Endothelial cell of hepatic sinusoid (primary cell): ENCODE measurements at regions not wholly inside any gene's neighbourhood (a gene's known extent, or its start where the extent isn't known, plus 50 kb on each side); places are given as distances from the start of the nearest gene placed in this dataset.
"Not testable (repeated sequence)": the region's sequence is repeated elsewhere in the genome, so short reads cannot be mapped to it uniquely, and the experiment has no call there.

Source experiments
- in situ Hi-C: cut with HindIII; loops from 2 replicates; pipeline ENCODE4 v1.10.0; 2017; ENCODE audit warnings: low sequenced_read_pairs

DNA sequence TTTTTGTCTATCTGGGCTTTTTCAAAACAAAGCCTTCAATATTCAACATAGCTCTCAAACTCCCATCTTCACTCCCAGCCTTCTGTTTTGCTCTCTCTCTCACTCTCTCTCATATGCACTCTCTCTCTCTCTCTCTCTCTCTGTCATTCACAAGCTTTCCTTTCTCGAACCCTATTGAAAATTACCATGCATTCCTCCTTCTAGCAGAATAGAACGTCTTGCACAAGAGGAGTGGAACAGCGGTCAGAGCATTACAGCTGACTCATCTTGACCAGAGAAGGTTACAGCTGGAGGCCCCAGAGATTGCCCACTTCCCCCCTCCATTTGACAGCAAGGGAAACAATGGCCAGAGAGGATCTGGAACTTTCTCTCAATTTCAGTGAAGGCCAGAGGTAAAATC lies 51.0 kb upstream of the LIFR start:
- in situ Hi-C loops: no loop called here

DNA sequence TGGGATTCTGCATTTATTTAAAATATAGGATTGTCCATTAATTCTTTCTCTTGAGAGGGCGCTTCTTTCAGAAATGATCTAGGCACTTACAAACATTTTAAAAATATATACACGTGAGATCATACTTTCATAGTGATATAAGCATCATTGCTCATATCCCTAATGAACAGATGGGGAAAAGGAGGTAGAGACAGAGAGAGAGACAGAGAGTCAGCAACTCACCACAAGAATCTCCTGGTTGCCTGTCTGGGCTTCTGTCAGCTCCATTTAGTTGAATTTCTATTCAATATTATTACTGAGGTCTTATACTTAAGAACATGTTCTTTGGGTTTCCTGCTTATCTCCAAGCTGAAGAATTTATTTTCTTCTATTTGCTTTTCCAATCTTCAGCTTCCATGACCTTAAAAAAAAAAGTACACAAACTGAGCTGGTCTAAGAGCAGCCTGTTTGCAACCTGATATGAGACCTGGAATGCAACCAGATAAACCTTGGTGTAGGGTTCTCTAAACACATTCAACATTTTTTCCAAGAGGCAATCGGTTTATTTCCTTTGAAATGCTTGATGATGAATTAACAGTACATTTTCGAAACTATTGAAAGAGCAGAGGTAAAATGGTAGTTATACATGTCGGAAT lies 51.6 kb upstream of the LIFR start:
- in situ Hi-C loops: no loop called here

DNA sequence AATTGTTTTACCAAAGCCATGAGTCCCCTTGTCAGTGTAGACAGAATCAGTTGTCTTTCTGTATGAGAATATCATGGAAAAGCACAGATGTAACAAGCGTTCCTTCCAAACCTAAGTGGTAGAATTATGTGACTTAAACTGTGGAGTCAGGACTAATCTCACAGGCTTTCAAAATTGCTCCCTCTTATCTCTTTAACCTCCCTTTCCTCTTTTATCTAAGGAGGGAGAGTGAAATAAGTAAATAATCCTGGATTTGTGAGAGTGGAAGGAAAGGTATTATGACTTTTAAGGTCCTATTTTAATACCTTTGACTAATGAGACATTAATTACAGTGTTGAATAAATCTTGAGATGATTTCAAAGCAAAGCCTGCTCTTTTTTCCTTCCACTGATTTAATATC lies 52.4 kb upstream of the LIFR start:
- in situ Hi-C loops: no loop called here

DNA sequence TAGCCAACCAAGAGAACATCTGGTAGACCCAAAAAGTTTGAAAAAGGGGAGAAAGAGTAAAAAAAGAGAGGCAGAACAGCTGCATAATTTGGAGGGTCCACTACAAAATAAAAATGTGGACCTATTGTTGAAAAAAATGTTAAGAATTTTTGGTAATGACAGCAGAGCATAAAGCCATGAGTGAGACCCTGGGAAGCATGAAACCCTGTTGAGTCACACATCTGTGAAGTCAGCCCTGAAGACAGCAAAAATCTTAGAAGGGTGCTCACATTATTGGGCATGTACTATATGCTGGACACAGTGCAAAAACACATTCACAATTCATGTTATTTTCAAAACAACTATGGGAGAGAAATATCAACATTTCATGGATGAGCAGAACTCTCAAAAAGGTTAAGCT lies 56.4 kb upstream of the LIFR start:
- in situ Hi-C loops: no loop called here

DNA sequence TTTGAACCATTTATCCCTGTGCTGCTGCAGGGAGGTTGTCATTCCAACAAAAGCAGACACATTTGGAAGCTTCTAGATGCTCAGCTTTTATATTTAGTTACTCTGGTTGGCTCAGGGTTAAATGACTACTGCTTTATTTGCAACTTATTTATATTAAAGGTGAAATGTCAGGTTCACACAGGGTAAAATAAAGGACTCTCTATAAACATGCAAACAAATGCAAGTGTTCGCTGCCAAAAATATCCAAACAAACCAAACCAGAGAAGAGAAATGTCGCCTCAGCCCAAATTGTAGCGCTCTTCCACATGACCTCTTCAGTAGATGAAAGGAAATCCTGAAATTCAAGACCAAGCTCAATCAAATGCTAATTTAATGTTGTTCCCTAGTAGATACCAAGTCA lies 57.0 kb upstream of the LIFR start:
- in situ Hi-C loops: no loop called here

DNA sequence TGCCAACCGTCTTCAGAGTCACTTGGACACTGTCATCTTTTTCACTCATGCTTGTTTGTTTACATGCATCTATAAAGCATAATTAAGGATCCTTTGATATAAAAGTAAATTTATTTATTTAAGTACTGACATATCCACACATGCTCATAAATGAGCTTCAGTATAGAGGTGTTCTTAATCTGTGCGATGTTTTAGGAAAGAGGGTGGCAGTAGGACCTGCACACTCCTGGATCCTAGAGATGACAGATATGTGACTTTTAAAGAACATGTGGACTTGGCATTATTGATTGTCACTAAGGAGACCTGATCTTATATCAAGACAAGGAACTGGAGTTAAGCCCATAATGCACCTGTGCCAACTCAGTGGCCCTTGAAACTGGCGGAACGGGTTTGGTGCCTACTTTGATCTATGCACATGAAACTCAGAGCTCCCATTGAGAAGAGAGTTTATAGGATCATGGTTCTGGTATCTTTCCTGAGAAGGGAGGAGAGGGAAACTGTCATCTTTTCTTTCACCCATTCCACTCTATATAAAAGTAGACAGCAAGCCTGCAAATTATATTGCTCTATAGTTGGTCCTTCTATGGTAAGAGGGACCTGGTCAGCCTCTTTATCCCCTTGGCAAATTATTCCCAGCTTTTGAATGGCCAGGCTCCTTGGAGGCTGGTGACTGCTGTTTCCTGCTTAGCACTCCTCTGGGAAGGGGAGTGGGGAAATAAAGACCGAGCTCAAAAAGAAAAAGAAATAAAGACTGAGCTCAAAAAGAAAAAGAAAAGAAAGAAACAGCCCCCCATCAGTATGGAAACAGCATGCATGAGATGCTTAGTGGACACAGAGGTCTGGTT lies 57.8 kb upstream of the LIFR start:
- in situ Hi-C loops: no loop called here

DNA sequence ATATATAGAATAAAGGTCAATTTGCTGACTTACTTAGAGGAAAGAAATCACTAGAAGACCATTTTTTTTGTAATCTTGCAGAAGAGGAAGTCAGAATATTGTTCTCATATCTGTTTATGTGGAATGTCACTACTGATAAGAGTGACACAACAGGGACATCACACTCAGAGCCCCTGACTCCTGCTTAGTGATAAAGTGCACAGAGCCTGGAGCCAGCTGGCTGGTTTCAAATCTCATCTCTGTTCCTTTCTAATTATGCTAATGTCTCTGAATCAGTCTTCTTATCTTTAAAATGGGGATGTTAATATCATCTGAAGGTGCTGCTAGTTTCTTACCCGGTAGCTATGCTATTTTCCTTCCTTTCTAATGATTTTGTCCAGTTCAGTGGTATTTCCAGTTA lies 58.6 kb upstream of the LIFR start:
- in situ Hi-C loops: no loop called here

DNA sequence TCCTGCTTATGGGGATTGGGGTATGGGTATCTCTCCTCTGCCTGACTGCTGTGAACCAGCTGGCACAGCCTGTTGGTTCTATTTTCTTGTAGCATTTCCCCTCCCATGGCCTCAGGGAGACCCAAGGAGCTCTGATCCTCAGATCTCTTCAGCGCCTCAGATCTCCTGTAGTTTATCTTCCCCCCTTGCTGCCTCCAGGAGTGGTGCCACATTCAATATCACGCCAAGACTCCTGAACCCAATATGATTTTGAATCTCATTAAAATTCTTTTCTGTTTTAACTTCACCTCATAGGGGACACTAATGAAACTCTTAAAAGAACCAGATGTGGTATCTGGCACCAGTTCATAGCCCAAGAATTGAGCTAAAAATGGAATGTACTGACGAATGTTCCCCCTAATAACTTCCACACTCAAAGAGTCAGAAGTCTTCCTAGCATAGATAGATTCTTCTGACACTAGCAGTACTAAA lies 59.6 kb upstream of the LIFR start:
- in situ Hi-C loops: no loop called here

DNA sequence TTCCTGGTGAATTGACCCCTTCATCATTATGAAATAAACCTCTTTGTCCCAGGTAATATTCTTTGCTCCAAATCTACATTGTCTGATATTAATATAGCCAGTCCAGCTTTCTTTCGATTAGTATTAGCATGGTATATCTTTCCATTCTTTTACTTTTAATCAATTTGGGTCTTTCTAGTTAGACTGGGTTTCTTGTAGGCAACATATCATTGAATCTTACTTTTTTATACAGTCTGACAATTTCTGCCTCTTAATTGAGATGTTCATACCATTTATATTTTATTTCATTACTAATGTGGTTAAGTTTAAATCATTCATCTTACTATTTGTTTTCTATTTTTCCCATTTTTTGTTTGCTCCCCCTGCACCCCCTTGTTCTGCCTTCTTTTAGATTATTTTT lies 61.7 kb upstream of the LIFR start:
- in situ Hi-C loops: no loop called here

DNA sequence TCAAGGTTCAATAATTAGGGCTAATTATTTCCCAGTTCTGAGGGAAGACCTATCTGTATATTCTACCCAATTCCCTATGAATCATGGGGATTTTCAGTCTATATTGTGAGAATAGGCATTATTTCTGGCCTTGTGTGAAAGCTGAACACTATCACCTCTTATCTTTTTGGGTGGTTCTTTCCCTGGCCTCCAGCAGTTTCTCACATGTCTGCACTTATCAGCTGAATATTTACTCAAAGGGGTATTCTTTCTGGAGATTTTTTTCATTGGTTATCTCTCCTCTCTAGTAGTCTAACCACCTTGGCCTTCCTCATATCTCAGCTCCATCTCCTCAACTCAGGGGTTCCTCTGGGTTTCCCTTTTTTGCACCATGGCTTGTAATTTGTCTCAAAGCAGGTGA lies 64.9 kb upstream of the LIFR start:
- in situ Hi-C loops: no loop called here

DNA sequence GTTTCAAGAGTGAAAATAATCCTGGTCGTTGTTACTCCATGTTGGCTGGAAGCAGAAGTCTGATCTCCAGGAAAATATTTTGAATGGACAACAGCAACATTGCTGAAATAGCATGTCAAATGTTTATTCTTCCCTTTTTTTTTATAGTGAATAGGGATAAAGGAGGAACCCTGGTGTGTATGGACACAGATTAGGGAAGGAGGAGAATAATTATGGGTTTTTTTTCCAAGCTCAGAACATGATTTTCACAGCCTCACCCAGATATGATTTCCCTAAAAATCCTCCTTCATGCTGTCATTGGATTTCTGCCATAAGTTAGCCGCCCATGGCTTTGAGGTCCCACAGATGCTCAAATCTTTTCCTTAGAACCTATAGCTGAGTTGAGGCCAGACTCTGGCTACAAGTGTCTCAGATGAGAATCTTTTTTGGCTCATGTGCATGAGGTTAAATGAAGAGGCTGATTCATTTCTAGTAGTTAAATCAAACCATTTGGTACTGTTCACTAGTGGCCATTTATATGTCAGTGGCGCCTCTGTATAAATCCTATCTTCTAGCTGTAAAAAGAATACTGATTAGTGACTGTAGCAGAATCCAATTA lies 65.5 kb upstream of the LIFR start:
- in situ Hi-C loops: no loop called here

DNA sequence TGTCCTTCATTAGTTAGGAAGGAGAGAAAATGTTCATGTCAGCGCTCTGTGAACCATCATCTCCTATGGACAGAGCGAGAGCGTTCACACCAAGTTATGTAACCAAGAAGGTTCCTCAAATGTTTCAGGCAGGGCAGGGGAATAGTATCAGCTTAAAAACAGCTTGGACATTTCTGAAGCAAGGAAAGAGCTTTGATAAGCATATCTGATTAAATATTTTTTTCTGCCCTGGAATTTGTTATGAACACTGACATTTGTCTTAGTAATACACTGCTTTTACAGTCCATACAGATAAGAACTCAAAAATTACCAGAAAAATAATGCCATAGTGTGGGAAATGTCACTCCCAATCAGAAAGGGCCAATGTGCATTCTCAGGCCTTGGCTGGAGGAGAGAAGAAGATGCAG lies 66.3 kb upstream of the LIFR start:
- in situ Hi-C loops: no loop called here

DNA sequence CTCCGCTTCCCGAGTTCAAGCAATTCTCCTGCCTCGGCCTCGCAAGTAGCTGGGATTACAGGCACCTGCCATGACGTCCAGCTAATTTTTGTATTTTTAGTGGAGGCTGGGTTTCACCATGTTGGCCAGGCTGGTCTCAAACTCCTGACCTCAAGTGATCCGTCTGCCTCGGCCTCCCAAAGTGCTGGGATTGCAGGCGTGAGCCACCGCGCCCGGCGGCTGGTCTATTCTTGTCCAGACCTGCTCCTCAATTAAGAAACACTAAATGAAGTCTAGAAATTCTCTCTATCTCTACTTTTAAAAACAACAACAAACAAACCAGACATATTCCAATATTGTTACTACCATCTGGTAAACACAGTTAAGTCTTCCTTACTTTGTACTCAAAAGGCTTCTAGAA lies 68.1 kb upstream of the LIFR start:
- in situ Hi-C loops: not testable (repeated sequence)

DNA sequence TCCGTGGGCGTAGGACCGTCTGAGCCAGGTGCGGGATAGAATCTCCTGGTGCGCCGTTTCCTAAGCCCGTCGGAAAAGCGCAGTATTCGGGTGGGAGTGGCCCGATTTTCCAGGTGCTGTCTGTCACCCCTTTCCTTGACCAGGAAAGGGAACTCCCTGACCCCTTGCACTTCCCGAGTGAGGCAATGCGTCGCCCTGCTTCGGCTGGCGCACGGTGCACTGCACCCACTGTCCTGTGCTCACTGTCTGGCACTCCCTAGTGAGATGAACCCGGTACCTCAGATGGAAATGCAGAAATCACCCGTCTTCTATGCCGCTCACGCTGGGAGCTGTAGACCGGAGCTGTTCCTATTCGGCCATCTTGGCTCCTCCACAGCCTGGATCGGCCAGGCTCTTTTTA lies 74.9 kb upstream of the LIFR start:
- in situ Hi-C loops: not testable (repeated sequence)

DNA sequence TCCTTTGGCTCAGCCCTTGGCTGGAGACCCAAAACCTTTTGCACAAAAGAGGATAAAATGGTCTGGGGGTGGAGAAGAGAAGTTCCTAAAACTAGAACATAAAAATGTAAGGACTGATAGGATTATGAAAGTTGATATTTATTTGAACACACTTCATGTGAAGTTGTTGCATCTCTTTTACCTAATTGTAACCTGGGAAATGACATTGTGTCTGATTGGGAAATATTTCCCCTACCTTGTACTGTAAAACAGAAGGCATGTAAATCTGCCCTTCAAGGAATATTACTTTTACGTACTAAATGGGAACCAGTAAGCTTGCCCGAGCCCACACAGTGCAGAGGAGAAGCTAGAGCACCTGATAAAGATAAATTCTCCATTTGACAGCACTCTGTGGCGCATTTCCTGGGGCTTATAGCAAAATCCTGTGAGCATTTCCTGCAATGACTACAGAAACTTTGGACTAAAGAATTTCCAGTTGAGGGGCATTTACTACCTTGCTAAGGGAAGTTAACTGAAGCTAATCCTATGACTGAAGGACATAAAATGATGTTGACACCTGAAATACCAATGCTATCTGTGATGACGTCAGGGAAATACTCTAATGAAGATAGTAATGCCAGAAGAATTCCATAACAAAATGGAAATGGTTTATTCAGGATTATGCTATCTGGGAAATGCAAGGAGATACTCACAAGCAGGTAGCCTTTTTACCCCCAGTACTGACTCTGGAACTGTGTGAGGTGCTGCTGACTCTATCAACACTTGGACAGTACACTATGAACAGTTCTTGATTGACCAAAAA lies 78.3 kb upstream of the LIFR start:
- in situ Hi-C loops: no loop called here

DNA sequence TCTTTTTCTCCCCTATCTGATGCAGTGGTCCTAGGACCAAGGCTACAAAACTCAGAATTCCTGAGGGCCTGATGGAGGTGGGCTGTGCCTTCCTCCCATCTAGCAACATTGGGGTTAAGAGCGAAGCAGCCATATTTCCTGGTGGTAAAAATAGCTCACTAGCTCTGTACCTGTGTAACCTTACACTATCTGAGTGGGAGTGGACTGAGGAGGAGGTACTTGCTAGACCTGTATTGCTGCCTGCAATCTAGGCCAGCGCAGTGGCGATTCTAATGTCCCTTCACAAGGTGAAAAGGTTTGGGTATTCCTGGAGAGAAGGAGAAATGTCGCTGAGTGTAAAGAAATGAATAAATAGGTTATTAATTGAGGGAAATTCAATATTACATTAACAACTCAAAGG lies 80.2 kb upstream of the LIFR start:
- in situ Hi-C loops: no loop called here

DNA sequence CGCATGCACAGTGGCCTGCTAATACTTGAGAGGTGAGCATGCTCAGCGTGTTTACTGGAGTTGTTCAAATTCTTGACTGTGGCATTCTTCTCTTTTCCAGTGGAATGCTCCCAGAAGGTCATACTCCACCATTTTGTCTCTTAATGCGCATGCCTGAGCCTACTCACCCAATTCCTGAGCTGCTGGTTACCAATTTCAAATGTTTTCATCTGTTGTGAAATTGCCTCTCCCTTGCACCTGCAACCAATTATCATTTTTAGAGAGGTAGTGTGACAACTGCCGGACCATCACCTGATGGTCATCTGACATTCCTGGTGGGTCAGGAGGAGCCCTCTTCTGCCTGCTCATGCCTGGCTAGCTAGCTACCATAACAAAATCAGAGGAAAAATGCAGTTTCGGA lies 82.2 kb upstream of the LIFR start:
- in situ Hi-C loops: no loop called here

DNA sequence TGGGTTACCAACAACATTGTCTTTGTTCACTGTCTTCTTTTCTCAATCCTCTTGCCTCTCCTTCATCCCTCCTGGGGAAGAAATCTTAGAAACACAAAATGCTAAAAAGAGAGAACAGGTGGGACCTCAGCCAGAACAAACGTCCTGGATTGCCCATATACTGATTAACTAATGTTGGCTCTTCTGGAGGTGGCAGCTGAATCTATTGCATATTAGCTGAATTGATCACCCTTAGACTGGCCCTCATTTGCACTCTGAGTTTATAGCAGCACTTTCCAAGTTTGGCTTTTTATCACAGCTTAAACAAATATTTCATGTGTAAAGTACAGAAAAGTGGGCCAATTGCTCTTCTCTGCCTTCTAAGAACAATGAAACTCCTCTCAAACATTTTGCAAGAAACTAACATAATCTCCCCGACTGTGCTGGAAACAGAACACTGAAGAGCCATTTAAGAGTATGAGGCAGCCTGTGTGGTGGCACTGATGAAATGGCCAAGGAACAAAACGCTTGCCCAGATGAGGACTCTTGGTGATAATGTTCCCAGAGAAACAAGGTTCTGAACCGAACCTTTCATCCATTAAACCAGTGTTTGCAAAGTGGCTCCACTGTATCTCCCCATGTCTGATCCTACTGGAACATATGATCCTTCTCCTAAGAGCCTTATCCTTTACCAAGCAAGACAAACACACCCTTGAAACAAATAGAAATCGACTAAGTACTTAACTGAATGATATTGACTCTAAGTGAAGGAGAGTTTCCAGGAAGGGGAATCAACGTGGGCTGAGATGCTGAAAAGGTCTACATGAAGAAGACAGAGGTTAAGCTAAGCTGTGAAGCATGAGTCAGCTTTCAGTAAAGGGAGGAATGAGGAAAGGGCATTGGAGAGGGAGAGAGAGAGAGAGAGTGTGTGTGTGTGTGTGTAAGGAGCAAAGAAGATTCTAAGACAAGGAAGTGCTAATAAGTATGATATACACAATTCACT lies 83.2 kb upstream of the LIFR start:
- in situ Hi-C loops: no loop called here

DNA sequence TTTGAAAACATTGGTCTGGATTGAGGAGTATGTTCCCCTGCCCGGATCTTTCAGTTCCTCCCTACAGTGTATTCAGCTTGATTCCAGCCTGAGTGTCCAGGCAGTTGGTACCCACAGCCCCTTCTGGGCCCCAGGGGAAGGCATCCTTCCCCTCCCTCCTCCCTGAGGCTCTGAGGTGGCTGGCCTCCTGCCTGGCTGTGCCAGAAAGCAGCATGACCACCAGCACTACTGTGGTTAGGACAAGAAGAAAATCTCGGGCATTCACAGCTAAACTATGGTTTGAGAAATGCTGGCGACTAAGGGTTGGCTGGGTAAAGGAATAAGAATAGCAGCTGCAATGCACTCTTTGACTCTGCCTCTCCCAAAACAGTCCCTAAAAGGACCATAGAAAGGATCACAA lies 84.6 kb upstream of the LIFR start:
- in situ Hi-C loops: no loop called here

DNA sequence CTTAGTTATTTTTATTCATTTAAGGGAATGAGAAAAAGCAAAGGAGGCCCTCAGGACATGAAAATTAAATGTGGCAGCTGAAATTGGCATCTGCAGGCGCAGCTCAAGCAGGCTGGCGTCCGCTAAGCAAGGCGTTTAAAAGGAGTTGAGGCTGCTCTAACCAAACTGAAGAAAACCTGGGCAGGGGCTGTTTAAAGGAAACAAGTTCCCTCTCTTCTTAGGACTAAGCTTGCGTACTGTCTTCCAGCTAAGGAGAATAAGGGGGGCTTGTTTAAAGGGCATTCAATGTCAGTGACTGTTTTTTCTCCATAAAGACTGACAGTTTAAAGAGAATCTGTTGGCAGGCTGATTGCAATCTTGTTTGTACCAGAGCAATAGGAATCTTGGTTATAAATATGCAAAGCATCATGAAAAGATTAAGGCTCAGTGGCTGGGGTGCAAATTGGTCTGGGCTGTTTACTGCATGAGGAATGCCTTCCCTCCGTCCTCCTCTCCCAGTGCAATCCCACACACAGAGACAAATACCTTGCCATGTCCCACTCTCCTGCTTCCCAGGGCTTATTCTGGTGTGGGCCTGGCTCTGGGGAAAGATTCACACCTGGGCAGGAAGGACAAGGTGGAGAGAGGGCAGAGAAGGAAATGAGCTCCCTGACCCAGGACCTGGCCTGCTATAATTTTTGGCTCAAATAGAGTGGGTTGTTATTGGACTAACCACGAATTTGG lies 85.9 kb upstream of the LIFR start:
- in situ Hi-C loops: no loop called here
